GM21526 (cell line): ENCODE measurements at regions not wholly inside any gene's neighbourhood (a gene's known extent, or its start where the extent isn't known, plus 50 kb on each side); places are given as distances from the start of the nearest gene placed in this dataset.

Experiments used
- ATAC-seq: cut with Tn5 transposase; IDR thresholded peaks from one replicate; pipeline ENCODE4 v1.9.1; 2021; ENCODE audit warnings: moderate library complexity; ENCODE audit not compliant: unreplicated experiment, low FRiP score

GRCh38 chr10:107924458-107924857 lies 760.0 kb upstream of the SORCS1 start:
- no peak for ATAC-seq

- ATAC-seq, result no peak
These were observed 755.2 kb upstream of the SORCS1 start for GRCh38 chr10:107919626-107920235.

GRCh38 chr10:107918171-107918570 lies 753.7 kb upstream of the SORCS1 start:
- no peak for ATAC-seq

GRCh38 chr10:107915215-107915610 lies 750.7 kb upstream of the SORCS1 start:
- ATAC-seq, result no peak

- ATAC-seq, result no peak
These were observed 750.1 kb upstream of the SORCS1 start for GRCh38 chr10:107914450-107915214.

GRCh38 chr10:107913317-107914294 lies 749.1 kb upstream of the SORCS1 start:
- no peak for ATAC-seq

- no peak for ATAC-seq
These were observed 736.6 kb upstream of the SORCS1 start for GRCh38 chr10:107901076-107901475.

- ATAC-seq, result no peak
These were observed 735.6 kb upstream of the SORCS1 start for GRCh38 chr10:107900131-107900530.

- no peak for ATAC-seq
These were observed 735.1 kb upstream of the SORCS1 start for GRCh38 chr10:107899502-107900062.

GRCh38 chr10:107899075-107899474 lies 734.6 kb upstream of the SORCS1 start:
- no peak for ATAC-seq

- no peak for ATAC-seq
These were observed 733.9 kb upstream of the SORCS1 start for GRCh38 chr10:107898392-107898791.

- ATAC-seq, result no peak
These were observed 730.0 kb upstream of the SORCS1 start for GRCh38 chr10:107894516-107894915.

GRCh38 chr10:107889105-107889504 lies 724.6 kb upstream of the SORCS1 start:
- ATAC-seq, result no peak

GRCh38 chr10:107880185-107880584 lies 715.7 kb upstream of the SORCS1 start:
- ATAC-seq, result no peak

GRCh38 chr10:107873007-107873406 lies 708.5 kb upstream of the SORCS1 start:
- no peak for ATAC-seq

GRCh38 chr10:107865691-107866090 lies 701.2 kb upstream of the SORCS1 start:
- no peak for ATAC-seq

- ATAC-seq, result no peak
These were observed 694.6 kb upstream of the SORCS1 start for GRCh38 chr10:107859065-107859464.

GRCh38 chr10:107856047-107856315 lies 691.5 kb upstream of the SORCS1 start:
- ATAC-seq, result no peak

- no peak for ATAC-seq
These were observed 691.0 kb upstream of the SORCS1 start for GRCh38 chr10:107855301-107856046.

GRCh38 chr10:107848726-107849360 lies 684.3 kb upstream of the SORCS1 start:
- ATAC-seq, result no peak
